ENCODE measurements at regions not wholly inside any gene's neighbourhood (a gene's known extent, or its start where the extent isn't known, plus 50 kb on each side); places are given as distances from the start of the nearest gene placed in this dataset.
A peak's percentile ranks its signal among the peaks of the same experiment; 100 is the strongest.
"Not testable (repeated sequence)": the region's sequence is repeated elsewhere in the genome, so short reads cannot be mapped to it uniquely, and the experiment has no call there.

DNA sequence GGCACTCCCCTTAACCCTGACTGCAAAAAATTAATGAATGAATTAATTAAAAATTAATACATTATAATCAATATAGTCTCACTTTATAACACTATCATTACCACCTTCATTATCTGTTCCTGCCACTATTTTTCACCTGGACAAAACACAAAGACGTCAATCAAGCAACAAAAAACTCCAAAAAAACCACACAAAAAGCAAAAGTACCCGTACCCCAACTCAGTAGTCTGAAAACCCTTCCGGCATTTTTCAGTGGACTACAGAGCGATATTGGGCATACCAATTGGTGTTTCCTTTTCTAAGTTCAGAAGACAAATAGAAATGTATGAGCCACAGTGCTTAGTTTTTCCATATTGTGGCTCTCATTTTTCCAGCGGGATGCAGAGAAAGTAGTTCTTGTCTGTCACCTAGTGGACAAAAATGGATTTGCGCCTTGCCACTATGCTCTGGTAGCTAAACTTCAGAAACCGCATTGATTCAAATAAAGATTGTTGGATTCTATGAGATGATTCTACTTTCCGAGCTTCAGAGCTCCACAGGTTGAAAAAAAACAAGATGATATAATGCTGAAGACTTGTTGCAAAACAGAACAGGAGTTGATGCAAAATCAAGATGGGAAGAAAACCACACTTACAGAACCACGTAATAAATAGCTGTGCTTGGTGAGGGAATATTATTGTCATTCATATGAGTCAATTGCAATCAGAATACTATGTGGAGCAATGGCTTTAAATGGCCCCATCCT, 50.6 kb upstream of the ITGB1 start:
- peak in 1 of 2 experiments; percentile 62 for DNase-seq (ENCODE audit: low read depth in 2 of 2)

DNA sequence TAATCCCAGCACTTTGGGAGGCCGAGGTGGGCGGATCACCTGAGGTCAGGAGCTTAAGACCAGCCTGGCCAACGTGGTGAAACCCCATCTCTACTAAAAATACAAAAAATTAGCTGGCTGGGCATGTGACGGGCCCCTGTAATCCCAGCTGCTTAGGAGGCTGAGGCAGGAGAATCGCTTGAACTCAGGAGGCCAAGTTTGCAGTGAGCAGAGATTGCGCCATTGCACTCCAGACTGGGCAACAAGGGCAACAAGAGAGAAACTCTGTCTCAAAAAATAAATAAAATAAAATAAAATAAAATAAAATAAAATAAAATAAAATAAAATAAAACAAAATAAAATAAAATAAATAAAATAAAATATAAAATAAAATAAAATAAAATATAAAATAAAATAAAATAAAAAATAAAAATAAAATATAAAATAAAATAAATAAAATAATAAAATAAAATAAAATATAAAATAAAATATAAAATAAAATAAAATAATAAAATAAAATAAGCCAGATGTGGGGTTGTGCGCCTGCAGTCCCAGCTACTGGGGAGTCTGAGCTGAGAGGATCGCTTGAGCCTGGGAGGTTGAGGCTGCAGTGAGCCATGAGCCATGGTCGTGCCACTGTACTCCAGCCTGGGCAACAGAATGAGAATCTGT, 49.8 kb upstream of the ITGB1 start:
- not testable (repeated sequence) for DNase-seq (ENCODE audit: low read depth in 2 of 2)

Data from stimulated activated CD4-positive, alpha-beta T cell treated with anti-CD3 and anti-CD28 coated beads, Interleukin-12 subunit alpha, Interleukin-12 subunit beta, amount 100 ng/mL, for 24 hours (primary cell).